Smooth muscle cell (in vitro differentiated cells): ENCODE measurements at regions not wholly inside any gene's neighbourhood (a gene's known extent, or its start where the extent isn't known, plus 50 kb on each side); places are given as distances from the start of the nearest gene placed in this dataset.

Experiments used
- DNase-seq: peaks from one replicate; lab custom pipeline; 2025; ENCODE audit not compliant: unreplicated experiment; lab: John Stamatoyannopoulos, UW
- H2AFZ ChIP-seq: fragments of 200-600 bp; sonication (generic); 2 replicates; pipeline ENCODE4 v1.6.0; 2016; ENCODE audit warnings: antibody characterized with exemption, low read depth, mild to moderate bottlenecking
- H3F3A ChIP-seq: fragments of 200-600 bp; sonication (generic); 2 replicates; pipeline ENCODE4 v1.6.0; 2017; ENCODE audit warnings: antibody characterized with exemption, low read depth
- H3K27ac ChIP-seq: fragments of 200-600 bp; sonication (generic); 2 replicates; pipeline ENCODE4 v1.5.1; 2016; ENCODE audit warnings: low read depth, mild to moderate bottlenecking
- H3K27me3 ChIP-seq: fragments of 200-600 bp; sonication (generic); 2 replicates; pipeline ENCODE4 v1.6.1; 2016; ENCODE audit warnings: low read depth, mild to moderate bottlenecking
- H3K36me3 ChIP-seq: fragments of 200-600 bp; sonication (generic); 2 replicates; pipeline ENCODE4 v1.5.1; 2016; ENCODE audit warnings: low read depth
- H3K4me1 ChIP-seq: fragments of 200-600 bp; sonication (generic); 2 replicates; pipeline ENCODE4 v1.5.1; 2016; ENCODE audit warnings: low read depth
- H3K4me2 ChIP-seq: fragments of 200-600 bp; sonication (generic); 2 replicates; pipeline ENCODE4 v1.6.0; 2016; ENCODE audit warnings: mild to moderate bottlenecking
- H3K4me3 ChIP-seq: fragments of 200-600 bp; sonication (generic); 2 replicates; pipeline ENCODE4 v1.5.1; 2016; ENCODE audit warnings: mild to moderate bottlenecking
- H3K79me2 ChIP-seq: fragments of 200-600 bp; sonication (generic); 2 replicates; pipeline ENCODE4 v1.6.0; 2016; ENCODE audit warnings: low read depth, mild to moderate bottlenecking
- H3K9ac ChIP-seq: fragments of 200-600 bp; sonication (generic); 2 replicates; pipeline ENCODE4 v1.6.0; 2016; ENCODE audit warnings: low read depth
- H3K9me3 ChIP-seq: fragments of 200-600 bp; sonication (generic); replicated peaks from 2 replicates; pipeline ENCODE4 v1.5.1; 2016; ENCODE audit warnings: low read depth
- H4K20me1 ChIP-seq: fragments of 200-600 bp; sonication (generic); 2 replicates; pipeline ENCODE4 v1.6.0; 2016; ENCODE audit warnings: low read depth
- CTCF ChIP-seq: fragments of 200-600 bp; sonication (generic); IDR thresholded peaks from 2 replicates; pipeline ENCODE4 v1.5.1; 2017; ENCODE audit warnings: borderline replicate concordance, mild to moderate bottlenecking, antibody characterized with exemption; ENCODE audit not compliant: insufficient read depth, poor library complexity, severe bottlenecking
- WGBS: methylation state at CpG from one replicate; pipeline ENCODE4 v1.1.7; 2016; ENCODE audit warnings: low lambda C conversion rate; 5-methylcytosine and 5-hydroxymethylcytosine counted together

GRCh38 chr14:83455561-83455960 is 1921.9 kb upstream of the SEL1L start:
- H3K27me3 ChIP-seq = no peaks in the 10 kb centered on the region
- no peaks in the 10 kb centered on the region for H3K9me3 ChIP-seq
- TF ChIP-seq CTCF = no peak
- no peaks in the 10 kb centered on the region for H3K79me2 ChIP-seq
- DNase-seq = no peak
- WGBS = 93% methylated on average over 3 of the region's 3 CpGs
- H3K36me3 ChIP-seq = no peaks in the 10 kb centered on the region
- no peak overlapping the region for H3K4me3 ChIP-seq
- no peak overlapping the region for H3K27ac ChIP-seq
- H3K4me1 ChIP-seq = no peaks in the 10 kb centered on the region
- H2AFZ ChIP-seq = no peak overlapping the region
- no peaks in the 10 kb centered on the region for H4K20me1 ChIP-seq
- no peak overlapping the region for H3K4me2 ChIP-seq
- H3K9ac ChIP-seq = no peak overlapping the region
- no peaks in the 10 kb centered on the region for H3F3A ChIP-seq

- no peaks in the 10 kb centered on the region for H3K79me2 ChIP-seq
- no peak overlapping the region for H3K4me2 ChIP-seq
- no peaks in the 10 kb centered on the region for H3K9me3 ChIP-seq
- H3F3A ChIP-seq = no peaks in the 10 kb centered on the region
- no peak for DNase-seq
- no peaks in the 10 kb centered on the region for H3K27me3 ChIP-seq
- H3K4me3 ChIP-seq = no peak overlapping the region
- H3K4me1 ChIP-seq = no peaks in the 10 kb centered on the region
- H3K9ac ChIP-seq = no peak overlapping the region
- WGBS = 90% methylated on average over 4 of the region's 4 CpGs
- no peak for TF ChIP-seq CTCF
- no peak overlapping the region for H2AFZ ChIP-seq
- no peaks in the 10 kb centered on the region for H3K36me3 ChIP-seq
- H4K20me1 ChIP-seq = no peaks in the 10 kb centered on the region
- no peak overlapping the region for H3K27ac ChIP-seq
Observed at GRCh38 chr14:83461521-83461920, 1927.9 kb upstream of the SEL1L start.

- no peak for DNase-seq
- WGBS = 67% methylated on average over 3 of the region's 3 CpGs
- Histone ChIP-seq H3K4me2 (no peak overlapping the region), H3K4me1 (no peaks in the 10 kb centered on the region), H3K4me3 (no peak overlapping the region), H3K27me3 (no peaks in the 10 kb centered on the region), H4K20me1 (no peaks in the 10 kb centered on the region), H3K9ac (no peak overlapping the region), H3K79me2 (no peaks in the 10 kb centered on the region), H3F3A (no peaks in the 10 kb centered on the region), H3K36me3 (no peaks in the 10 kb centered on the region), H3K27ac (no peak overlapping the region), H2AFZ (no peak overlapping the region), H3K9me3 (no peaks in the 10 kb centered on the region)
- no peak for TF ChIP-seq CTCF
Observed at GRCh38 chr14:83462759-83463158, 1929.1 kb upstream of the SEL1L start.

- Histone ChIP-seq H3K4me1 (no peaks in the 10 kb centered on the region), H3K27ac (no peak overlapping the region), H3K36me3 (no peaks in the 10 kb centered on the region), H4K20me1 (no peaks in the 10 kb centered on the region), H3K9ac (no peak overlapping the region), H3K79me2 (no peaks in the 10 kb centered on the region), H3K27me3 (no peaks in the 10 kb centered on the region), H3K9me3 (no peaks in the 10 kb centered on the region), H3F3A (no peaks in the 10 kb centered on the region), H3K4me2 (no peak overlapping the region), H3K4me3 (no peak overlapping the region), H2AFZ (no peak overlapping the region)
- 47% methylated on average over 4 of the region's 4 CpGs for WGBS
- TF ChIP-seq CTCF = peak; percentile 96
- DNase-seq = no peak
Observed at GRCh38 chr14:83463500-83464098, 1929.9 kb upstream of the SEL1L start.
